HG02763 (cell line): ENCODE measurements at regions not wholly inside any gene's neighbourhood (a gene's known extent, or its start where the extent isn't known, plus 50 kb on each side); places are given as distances from the start of the nearest gene placed in this dataset.

Source experiments
- ATAC-seq: cut with Tn5 transposase; IDR thresholded peaks from one replicate; pipeline ENCODE4 v1.9.1; 2021; ENCODE audit warnings: mild to moderate bottlenecking, moderate library complexity; ENCODE audit not compliant: unreplicated experiment

DNA sequence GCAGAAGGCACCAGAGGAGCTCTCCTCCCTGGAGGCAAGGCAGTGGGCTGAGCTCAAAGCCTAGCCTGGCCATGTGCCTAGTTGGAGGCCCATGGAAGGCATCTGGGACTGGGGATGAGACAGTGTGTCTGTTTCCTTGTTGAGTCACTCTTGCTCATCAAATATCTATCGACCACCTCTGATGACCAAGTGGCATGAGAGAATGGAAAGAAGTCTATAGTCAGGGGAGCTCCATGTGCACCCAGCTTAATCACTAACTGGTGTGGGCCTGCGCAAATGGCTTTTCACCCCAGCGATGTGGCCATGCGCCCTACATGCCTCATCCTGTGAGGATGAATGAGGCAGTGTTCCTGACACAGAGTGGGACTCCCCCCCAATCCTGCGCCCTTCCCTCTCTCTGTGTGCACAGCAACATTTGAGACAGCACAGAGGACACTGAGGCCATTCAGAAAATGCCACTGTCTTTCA lies 229.9 kb downstream of the RPS24 start:
- ATAC-seq = no peak

DNA sequence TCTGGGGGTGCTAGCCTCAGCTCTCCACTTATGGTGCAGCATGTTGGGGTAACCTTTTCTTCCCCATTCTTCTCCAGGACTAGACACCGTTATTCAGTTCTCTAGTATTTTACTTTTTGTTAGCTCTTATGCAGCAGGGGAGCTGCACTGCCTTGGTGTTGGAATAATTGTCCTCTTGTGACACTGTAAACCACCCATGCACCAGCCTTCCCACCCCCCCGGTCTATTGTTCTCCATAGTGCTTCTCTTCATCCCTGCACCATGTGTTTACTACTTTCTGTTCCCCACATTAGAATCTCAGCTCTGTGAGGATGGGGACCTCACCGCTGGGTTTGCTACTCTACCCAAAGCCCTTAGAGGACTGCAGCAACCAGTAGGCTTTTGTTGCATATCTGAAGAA lies 230.7 kb downstream of the RPS24 start:
- ATAC-seq = no peak

DNA sequence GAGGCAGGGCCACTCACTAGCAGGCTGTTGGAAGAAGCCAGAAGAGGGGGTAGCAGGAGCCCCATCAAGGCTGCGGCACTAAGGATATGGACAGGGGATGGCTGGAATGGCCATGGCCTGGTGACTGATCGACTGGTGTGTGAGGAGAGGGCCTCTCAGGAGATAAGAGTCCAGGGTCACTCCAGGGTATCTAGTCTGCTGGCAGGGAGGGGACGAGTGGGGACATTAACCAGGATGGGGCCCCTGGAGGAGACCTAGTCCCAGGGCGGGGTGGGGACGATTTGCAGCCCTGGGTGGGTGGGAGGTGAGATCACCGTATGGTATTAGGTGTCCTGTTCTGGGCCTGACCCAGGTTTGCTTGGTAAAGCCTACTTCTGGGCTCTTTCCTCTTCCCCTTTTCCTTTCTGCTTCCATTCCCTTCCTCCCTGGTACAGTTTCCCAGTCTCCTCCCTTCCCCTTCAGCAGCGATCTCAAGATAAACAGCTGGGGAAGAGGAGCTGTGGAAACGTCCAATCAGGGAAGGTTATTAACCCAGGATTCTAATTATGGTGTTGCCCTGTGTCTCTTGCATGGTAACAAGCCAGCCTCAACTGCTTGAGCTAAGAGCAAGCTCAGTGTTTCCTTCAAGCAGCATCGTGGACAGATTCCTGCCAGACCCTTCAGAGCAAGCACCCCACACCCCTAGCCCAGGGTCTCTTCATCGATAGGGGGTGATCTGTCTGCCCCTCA lies 233.2 kb downstream of the RPS24 start:
- no peak for ATAC-seq

DNA sequence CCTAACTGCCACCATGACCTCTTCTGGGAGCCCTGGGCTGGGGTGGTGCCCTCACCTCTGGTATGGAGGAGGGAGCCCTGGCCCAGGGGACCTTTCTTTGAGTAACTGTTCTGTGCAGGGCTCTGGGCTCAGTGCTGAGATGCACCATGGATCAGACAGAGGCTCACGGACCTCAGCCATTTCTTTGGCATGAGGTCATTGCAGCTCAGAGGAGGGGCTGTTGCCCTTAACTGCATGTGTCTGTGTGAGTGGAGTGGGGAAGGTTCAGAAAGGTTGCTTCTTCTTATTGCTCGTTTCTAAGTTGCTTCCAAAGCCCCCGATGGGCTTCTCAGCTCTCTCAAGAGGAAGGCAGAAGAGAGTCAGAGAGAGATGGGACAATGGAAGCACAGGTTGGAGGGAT lies 233.9 kb downstream of the RPS24 start:
- no peak for ATAC-seq

DNA sequence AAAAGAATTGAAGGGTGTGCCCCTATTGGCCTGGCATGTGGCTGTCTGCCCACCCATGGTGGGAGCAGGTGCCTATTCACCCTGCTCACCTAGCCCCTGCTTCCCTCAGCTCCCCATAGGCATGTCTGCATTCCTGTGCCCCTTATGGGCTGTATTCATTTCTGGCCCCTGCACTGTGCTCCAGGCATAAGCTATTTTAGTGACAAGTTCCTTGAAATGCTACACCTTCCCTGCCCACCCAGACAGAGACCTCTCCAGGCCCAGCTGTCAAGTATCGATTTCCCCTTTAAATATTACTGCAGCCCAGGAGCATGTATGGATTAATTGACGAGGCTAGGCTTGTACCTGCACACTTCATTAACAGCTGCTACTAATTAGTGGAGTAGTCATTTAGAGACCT lies 235.4 kb downstream of the RPS24 start:
- no peak for ATAC-seq

DNA sequence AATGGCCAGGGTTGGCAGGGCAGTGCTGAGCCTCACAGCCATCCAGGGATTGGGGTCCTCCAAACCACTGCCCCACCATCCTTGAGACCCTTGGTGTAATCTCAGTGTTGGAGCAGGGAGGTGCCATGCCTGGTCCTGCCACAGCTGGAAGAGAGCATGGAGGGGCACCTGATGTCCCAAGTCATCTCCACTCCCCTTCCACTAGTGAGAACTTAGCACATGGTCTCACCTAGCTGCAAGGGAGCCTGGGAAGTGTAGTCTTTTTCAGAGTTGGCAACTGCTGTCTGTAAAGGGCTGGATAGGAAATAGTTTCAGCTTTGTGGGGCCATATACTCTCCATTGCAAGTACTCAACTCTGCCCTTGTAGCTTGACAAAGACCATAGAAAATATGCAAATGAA lies 238.7 kb downstream of the RPS24 start:
- ATAC-seq = no peak

DNA sequence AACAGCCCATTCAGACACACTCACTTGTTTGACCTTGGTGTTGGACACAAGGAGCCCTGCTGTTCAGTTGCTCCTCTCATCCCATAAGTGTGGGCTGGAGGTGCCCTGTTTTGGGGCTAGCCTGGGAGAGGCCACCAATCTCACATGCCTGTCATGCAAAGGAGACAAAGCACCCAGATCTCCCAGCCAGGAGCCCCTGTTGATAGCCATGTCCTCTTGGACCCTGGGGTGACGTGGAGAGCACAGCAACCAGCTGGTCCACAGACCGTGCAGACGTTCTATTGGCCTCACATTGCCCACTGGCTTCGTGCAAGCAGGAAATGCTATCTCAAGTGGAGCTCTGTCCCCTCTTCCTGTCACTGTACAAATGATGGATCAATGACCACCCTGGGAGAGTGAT lies 240.8 kb downstream of the RPS24 start:
- ATAC-seq = no peak

DNA sequence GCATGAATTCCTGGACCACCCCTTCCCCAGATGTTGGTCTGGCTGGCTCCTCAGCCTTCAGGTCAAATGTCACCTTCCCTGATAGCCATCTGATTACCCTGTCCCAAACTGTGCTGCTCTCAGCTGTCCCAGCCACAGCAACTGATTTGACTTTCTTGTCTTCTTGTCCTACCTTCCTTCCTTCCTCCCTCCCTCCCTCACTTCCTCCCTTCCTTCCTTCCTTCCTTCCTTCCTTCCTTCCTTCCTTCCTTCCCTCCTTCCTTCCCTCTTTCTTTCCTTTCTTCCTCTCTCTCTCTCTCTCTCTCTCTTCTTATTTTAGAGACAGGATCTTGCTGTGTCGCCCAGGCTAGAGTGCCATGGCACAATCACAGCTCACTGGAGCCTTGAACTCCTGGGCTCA lies 242.5 kb downstream of the RPS24 start:
- ATAC-seq = no peak

DNA sequence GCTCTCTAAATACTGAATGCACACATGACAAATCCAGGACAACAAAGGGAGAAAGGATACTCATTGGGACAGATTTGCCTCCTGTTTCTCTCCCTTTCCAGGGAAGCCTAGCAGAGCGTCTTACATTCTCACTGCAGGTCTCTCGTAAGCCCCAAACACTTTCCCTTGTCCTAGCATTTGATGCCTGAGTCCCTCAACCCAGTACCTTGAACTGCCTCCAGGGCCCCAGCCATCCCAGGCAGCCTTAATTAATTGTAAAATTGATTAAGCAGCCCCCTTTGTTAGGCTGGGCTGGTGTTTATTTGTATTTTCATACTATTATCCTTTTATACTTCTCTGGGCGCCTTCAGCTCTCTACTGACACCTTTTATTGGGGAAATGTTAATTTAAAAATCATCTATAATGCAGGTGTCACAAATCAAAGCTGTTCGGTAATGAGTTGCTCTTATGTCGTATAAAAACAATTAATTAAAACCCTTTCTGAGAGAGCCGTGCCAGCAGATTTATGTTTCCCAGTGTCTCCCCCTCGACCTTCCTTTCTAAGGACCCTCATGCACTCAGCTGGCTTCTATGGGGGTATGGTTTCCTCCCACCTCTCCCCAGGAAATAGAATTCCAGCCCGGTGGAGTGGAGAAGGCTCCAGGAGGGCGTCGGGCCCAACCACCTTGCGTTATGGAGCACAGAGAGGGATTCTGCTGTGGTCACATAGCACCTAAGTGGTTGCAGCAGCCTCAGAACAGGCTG lies 243.8 kb downstream of the RPS24 start:
- ATAC-seq = no peak

DNA sequence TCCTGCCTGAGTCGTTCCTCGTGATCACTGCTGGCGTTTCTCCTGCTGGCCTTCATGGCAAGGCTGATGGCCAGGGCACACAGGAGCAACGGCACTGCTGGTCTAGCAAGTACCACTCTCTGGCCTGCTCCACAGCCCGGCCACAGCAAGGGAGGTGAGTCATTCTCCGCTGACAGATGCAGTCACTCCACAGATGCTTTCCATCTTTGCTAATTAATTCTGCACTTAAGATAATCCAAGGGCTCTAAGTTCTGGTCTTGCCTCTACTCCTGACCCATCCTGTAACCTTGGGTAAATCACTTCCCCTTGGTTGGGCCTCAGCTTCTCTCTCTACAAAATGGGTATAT lies 244.4 kb downstream of the RPS24 start:
- ATAC-seq = no peak

DNA sequence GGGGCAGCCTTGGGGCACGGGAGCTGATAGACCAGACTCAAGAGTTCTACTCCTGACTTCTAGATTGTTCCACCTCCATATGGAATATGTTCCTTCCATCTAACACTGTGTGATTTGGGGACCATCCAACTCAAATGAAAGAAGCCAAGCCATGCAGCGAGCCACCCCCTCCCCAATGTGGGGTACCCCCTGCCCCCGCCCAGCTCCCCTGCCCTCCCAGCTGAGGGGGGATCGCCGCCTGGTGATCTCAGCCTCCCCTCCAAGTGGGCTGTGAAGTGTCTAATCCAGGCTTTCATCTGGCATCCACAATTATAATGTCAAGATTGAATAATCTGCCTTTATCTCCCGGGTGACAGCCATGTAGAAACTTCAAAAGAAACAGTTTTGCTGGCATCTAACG lies 246.1 kb downstream of the RPS24 start:
- no peak for ATAC-seq

DNA sequence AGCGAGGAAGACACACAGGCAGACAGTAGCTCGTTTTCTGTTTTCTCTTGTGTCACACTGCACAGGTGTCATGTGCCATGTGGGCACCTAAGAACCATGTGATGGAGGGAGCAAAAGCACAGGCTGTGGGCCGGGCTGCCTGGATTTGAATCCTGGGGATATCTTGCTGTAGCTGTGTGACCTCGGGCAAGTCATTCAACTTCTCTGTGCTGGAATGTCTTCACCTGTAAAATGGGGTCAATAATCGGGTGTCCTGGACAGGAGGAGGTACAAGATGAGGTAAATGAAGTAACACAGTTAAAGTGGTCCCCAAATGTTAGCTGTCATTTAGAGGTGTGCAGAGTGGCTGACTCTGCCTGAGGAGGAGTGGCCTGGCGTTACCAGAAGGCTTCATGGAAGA lies 246.9 kb downstream of the RPS24 start:
- no peak for ATAC-seq

DNA sequence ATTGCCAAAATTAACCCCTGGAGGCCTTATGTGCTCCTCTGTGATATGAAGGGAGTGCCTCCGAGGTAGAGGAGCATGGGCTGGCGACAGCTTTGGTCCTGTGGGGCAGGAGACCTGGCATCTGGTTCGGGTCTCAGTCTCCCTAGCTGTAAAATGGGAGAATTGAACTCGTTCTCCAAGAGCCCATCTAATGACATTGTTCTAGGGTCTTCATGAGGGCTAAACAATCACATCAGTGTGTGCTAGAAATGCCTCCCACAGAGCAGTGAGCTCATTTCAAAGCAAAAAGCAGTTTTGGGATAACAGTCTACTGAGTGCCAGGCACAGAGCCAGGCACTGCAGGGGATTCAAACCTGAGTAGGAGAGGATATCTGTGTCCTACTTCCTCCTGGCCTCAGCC lies 248.0 kb downstream of the RPS24 start:
- no peak for ATAC-seq

DNA sequence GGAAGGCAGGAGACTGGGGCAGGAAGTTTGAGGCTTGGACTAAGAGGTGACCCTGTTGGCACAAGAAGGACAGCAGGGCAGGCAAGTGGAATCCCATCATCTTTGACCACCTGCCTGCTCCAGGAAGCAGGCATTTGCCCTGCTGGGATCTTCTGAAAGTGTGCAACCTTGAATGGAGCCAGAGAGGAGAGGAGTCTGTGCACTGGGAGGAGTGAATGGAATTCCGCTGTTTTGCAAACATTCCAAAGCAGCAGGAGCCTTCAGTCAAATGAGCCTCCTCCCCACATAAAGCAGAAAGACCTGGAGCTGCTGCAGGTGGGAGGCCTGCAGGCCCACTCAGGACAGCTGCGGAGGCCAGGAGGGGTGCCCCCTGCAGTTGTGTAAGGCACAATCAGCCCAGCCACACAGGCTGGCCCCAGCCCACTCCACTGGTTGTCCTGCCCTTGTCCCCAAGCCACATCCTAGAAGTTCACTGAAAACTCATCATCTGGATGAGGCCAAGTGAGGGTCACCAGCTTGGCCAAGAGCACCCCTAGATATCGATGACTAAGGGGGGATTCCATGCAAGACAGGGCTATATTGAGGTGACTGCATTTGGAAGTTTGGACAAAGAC lies 249.5 kb downstream of the RPS24 start:
- ATAC-seq = no peak

DNA sequence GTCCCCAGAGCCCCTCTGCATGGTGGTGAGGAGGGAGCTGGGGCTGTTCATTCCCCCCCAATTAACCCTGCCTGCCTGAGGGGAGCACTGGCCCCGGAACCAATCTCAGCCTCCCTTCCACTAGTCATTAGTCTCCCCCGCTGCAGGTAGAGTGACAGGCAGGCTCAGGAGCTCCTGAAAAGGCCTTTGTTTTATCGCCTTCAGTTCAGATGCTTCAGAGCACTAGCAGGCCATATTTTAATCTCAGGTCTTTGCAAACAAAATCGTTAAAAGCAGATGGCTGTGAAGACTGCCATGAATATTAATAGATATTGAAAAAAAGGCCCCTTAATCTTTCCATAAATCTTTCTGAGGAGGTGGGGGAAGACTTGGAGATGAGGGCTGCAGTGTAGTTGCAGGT lies 250.7 kb downstream of the RPS24 start:
- no peak for ATAC-seq

DNA sequence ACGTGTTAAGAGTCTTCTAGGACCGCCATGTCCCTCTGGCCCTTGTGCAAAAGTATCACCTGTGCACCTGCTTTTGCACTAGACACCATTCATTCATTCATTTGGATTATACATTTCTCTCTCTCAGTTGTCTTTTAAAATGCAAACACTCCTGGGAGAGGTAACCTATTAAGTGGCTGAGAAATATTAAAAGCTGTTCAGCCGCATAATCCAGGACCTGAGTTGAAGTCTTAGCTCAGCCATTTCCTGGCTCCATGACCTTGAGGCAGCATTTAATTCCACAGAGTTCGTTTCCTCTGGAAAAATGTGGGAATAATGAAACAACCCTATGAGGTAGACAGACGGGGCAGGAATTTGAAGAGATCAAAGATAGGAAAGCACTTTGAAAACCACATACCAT lies 251.6 kb downstream of the RPS24 start:
- ATAC-seq = no peak

DNA sequence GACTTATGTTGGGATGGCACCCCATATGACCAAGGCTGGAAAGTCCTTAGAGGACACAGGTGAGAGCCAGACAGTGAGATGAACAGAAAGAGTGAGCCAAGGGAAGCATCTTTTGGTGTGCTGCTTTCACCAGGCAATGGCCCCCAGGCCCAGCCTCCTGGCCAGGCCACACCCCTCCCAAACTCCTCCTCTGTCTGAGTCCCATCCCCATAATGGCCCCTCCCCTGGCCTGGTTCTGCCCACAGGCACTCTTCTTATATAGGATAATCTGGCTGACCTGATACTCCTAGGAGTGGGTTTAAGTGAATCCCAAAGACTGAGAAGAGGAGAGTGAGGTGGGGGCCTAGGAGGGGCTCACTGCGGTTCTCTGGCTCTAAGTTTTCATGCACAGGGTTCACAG lies 252.5 kb downstream of the RPS24 start:
- no peak for ATAC-seq

DNA sequence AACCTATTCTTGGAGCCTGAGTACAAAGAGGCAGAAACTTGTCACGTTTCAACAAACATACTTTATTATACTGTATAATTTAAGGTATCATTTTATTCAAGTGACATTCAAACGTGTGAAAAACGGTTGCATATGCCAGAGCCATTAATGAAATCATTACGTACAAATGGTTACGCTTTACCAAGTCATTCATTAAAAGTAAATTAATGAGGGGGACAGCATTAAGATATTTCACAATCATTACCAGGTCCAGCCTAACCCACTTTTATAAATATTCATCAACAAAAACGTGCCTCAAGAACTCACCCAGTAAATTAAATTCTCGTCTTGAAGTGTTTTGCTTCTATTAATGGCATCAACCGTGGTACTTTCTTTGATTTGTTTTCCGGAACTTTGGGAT lies 253.0 kb downstream of the RPS24 start:
- ATAC-seq = no peak

DNA sequence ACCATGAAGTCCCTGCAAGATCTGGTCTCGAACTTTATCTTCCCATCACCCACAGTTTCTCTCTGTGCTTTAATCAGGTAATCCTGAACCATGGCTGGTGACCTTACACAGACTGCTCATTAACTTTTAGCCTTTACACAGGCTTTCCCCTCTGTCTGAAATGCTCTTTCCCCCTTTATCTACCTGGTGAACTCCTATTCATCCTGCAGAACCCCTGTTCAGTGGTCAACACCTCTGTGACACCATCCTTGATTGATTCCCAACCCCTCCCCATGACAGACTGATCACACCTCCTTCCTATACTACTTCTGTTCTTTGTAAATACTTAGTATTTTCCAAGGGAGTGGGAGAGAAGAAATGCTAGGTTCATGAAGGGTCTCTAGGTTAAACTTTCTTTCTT lies 254.0 kb downstream of the RPS24 start:
- ATAC-seq = no peak

DNA sequence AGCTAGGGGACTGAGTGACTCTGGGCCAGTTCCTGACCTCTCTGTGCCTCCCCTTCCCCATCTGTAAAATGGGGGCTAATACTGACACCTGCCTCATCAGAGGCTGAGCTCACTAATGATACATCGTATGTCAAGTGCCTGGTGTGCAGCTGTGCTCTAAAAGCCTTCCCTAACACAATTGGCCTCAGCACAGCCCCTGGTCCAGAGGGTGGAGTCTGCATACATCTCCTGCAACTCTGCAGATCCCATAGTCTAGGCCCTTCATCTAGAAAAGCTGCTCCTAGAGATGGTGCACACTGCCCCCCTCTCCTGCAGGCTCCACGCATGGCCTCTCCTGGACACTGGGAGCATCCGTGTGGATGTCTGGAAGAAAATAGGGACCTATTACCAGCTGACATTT lies 255.0 kb downstream of the RPS24 start:
- ATAC-seq = no peak

DNA sequence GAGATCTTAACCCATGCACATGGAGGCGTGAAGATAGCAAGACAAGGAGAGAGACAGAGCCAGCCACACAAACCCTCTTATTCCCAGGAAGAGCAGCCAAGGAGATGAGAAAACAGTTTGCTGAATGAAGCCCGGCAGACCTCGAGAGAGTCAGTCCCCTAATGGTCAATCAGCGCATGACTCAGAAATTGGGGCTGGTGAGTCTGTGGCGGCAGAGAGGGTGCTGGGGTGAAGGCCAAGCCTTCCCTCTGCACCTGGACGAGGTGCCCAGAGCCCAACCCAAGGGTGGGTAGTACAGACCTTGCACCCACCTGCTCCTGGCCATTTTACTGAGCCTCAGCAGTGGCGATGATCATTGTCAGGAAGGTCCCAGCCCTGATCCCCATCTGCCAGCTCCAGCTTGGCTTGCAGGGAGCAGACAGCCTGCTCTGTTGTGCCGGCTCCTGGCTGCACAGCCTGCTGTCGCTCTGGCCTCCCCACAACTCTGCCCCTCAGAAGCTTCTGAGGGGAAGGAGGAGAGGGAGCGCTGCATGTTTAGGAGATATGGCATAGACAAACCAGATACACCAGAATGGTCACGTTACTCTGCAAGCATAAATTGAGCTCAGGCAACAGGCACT lies 256.6 kb downstream of the RPS24 start:
- ATAC-seq = no peak

DNA sequence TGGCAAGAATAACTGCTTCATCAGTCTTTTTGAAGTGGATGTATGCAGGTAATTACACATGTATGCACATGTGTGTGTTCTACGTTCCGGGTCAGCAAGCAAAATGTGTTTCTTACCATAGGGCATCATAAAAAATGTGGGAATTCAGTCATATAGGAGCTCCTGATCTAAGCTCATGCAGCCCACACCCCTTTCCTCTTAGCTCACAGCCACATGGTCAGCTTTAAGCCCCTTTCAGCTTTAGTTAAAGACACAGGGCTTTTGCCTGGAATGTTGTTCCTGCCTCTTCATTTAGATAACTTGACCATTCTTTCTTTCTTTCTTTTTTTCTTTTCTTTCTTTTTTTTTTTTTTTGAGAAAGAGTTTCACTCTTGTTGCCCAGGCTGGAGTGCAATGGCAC lies 258.1 kb downstream of the RPS24 start:
- no peak for ATAC-seq
